Renal cortical epithelial cell (primary cell): ENCODE measurements at regions not wholly inside any gene's neighbourhood (a gene's known extent, or its start where the extent isn't known, plus 50 kb on each side); places are given as distances from the start of the nearest gene placed in this dataset.
"Not testable (repeated sequence)": the region's sequence is repeated elsewhere in the genome, so short reads cannot be mapped to it uniquely, and the experiment has no call there.

Experiments used
- DNase-seq: peaks from one replicate; pipeline ENCODE4 v3.0.0-alpha.2; 2011; ENCODE audit warnings: low read depth

- no peak for DNase-seq
Measured at GRCh38 chr2:237196409-237196808, 110.7 kb downstream of the COPS8 start.

DNA sequence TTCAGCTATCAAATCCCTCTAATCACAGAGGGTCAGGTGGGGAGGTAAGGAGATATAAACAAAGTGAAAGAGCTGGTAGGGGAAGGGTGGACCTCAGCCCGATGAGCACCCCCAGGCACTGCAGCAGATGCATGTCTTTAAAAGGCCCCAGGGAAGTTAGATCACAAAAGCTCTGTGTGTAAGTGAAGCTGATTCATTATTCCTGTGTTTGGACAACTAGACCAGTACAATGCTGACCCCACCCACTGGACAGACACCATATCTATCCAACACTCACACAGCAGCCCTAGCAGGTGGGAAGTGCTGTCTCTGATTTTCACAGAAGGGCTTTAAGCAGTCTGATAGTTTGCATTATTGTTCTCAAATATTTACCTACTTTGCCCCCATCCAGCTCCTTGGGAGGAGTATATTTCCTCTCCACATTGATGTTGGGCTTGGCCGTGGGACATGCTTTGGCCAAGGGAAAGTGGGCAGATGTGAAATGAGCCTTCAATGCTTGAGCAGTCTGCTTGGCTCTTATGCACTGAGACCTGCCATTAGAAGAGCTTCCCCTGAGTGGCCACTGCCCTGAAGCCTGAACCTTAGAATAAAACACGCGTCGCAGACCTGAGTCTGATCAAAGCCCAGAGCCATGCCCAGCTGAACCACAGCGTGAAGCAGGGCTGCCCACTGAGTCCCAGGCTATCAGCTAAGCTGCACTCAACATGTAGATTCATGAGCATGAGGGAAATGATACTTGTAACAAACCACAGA is 111.4 kb downstream of the COPS8 start:
- DNase-seq: peak; percentile 55

DNA sequence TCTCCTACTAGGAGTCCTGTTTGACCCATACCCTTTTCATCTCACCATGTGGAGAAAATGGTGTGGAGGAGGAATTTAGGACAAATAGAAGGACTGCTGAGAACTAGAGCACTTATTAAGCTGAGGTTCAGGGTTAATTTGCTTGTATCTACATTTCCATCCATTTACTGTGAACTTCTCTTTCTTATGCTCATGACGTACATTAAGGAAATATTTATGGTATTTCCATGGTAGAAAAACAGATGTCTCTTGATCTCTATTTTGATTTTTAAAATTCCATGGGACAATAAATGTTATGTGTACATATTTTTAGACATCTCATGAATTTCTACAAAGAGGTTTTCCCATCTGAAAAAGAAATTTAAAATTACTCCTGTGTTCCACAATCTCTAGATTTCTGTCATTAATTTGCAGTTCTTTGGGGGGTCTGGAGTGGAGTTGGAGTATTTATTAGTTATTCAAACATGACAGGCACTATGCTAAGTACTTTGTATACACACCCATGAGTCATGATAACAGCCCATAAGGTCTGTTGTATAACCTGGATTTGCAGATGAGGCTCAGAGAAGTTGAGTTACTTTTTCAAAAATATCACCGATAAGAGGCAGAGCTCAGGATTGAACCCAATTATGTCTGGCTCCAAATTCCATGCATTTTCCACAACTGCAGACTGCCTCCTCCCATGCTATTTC is 112.6 kb downstream of the COPS8 start:
- no peak for DNase-seq

DNA sequence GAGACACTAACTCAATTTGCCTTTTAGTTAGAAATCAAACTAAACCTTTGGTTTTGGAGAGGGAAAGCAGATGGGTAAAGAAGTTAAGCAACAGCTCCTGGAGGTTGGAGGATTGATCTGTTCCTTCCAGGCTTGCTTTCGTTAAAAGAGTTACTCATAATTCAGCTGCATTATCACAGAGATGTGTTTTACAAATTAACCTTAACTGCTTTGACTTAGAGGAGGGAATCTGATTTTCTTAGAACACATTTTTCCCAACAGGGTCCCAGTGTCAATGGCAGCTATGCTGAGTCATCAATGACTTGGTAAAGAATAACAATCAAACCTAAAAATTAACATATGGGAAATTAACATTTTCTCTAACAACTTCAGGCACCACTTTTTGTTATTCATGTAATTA is 113.4 kb downstream of the COPS8 start:
- peak; percentile 74 for DNase-seq

- no peak for DNase-seq
Measured at GRCh38 chr2:237199577-237199976, 113.9 kb downstream of the COPS8 start.

DNA sequence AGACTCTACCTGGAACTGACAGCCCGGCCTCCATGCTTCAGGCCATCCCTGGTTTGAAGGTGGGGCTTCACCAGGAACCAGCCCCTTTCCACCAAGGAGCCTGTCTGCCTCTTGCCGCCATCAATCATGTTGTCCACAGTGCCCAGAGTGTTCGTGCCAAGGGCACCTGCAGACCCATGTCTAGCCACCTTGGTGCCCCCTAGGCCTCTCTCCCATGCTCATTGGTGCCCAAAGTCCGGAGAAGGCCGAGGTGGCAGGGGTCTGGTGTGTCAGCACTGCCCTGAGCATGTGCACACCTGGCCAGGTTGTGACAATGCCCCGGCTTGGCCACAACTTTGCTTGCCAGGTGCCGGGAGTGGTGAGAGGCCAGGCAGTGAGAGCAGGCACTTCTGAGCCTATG is 114.8 kb downstream of the COPS8 start:
- no peak for DNase-seq

- peak; percentile 91 for DNase-seq
Measured at GRCh38 chr2:237201461-237202287, 116.0 kb downstream of the COPS8 start.

DNA sequence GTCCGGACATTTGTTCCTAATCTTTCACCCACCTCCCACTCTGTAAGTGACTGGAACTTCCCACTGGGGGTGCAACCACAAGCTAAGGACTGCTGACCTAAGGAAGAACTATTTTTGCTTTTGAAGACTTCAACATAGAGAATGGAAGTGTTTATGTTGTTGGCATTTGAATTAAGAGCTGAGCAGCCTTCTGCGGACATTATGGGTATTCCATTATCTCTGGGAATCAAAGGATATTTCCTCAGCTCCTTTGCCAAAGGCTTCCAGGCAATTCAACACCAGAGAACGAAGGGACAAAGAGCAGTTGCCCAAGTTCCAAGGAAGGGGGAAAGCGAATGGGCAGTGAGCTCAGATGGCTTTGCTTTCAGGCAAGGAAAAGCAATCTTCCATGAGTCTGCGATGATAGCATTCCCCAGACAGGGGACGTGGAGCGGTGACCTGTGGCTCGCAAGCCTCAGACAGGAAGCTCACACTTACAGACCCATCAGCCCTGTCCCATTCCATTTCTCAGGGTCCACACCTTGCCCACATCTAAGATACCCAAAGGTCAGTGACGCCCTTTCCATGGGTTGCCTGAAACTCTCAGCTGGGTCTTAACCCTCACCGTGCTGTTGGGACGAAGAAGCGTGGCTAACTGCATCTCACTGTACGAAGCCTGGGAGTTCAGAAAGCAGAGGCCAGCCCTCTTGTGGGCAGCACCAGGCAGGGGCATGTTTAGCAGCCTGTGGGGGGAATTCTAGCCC is 116.8 kb downstream of the COPS8 start:
- no peak for DNase-seq

- no peak for DNase-seq
Measured at GRCh38 chr2:237205043-237205541, 119.4 kb downstream of the COPS8 start.

DNA sequence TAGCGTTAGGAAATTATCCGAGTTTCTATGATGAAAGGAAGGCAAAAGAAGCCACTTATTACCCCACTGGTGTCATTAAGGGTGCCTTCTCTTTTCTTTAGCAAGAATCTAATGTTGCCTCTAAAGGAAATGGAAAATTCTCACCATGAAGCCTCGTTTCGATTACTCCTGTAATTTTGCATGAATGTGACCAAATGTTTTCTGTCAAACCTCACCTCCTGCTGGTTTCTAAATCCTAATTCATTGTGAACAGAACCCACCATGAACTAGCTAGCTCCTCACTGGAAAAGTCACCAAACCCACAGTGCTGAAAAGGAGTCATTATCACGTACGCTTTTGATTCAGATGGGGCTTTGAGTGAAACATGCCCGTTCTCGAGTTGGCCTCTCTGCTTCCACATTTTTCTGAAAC is 119.9 kb downstream of the COPS8 start:
- no peak for DNase-seq

DNA sequence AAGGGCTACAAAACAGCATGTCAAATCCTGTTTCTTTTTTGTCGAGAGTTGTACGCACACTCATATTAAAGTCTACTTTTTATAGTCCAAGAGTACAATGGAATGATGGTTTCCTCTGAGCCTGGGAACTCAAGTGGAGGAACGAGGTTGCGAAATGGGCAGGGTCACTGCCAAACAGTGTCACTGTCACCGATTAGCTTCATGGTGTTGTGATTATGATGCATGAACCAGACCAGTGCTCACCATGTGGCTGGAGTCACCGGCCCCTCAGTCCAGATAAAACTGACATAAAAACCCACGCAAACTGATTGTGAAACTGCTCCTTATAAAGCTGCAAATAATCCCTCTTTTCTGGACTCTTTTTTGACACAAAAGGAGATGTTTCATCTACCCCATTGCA is 122.0 kb downstream of the COPS8 start:
- DNase-seq: peak; percentile 65

GRCh38 chr2:237208373-237209260 is 122.9 kb downstream of the COPS8 start:
- DNase-seq: no peak

DNA sequence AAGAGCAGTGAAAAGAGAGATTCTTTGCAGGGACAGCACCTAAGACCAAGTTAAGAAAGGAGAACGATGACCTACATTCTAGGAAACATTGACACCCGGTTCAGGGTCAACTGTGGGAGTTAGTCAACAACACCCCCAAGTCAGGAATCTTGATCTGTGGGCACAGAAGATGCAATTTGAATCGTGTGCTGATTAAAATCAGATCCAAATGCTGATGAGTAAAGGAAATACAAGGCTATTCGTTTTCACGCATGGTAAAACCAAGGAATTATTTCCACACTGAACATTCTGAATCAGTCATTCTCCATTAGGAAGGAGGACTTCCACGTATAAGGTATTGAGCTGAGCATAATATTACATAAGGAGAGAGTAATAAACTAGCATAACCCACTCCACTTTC is 124.2 kb downstream of the COPS8 start:
- no peak for DNase-seq

DNA sequence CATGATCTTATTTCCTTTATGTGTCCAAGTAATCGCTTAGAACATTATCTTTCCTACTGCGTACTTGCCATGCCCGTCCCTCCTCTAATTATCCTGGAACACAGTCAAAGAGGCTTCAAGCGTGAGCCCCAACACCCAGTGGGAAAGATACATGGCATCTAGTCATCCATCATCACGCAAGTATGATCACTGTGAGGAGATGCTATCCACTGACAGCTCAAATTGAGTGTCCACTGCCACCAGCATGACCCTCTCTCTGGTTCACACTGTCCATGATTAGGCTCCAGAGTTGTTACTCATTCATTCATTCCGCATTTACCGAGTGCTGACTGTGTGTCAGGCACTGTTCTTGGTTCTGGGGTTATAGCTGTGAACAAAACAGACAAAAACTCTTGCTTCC is 124.6 kb downstream of the COPS8 start:
- DNase-seq: no peak

DNA sequence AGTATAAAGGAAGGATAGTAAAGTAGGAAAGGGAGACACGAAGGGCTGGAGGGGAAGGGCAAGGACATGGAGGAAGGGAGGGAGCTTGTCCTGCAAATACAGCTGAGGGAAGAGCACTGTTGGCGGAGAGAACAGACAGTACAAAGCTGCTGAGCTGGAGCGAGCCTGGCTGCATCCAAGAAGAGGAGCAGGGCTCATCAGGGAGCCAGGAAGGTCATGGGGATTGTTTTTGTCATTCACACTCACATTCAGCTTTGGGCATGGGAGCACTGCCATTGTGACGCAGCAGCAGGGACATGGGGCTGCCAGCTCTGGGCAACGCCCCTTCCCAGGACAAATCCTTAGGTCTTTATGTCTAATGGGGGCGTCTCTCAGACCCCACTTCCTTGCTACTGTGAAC is 125.1 kb downstream of the COPS8 start:
- DNase-seq: no peak

DNA sequence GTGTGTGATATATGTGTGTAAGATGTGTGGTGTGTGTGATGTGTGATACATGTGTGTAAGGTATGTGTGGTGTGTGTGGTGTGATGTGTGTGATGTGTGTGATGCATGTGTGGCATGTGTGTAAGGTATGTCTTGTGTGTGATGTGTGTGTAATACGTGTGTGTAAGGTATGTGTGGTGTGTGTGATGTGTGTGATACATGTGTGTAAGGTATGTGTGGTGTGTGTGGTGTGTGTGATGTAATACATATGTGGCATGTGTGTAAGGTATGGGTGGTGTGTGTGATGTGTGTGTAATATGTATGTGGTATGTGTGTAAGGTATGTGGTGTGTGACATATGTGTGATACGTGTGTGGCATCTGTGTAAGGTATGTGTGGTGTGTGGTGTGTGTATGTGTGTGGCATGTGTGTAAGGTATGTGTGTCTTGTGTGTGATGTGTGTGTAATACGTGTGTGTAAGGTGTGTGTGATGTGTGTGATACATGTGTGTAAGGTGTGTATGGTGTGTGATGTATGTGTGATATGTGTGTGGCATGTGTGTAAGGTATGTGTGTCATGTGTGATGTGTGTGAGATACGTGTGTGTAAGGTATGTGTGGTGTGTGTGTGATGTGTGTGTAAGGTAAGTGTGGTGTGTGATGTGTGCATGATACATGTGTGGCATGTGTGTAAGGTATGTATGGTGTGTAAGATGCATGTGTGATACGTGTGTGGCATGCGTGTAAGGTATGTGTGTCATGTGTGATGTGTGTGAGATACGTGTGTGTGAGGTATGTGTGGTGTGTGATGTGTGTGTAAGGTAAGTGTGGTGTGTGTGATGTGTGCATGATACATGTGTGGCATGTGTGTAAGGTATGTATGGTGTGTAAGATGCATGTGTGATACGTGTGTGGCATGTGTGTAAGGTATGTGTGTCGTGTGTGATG is 126.9 kb downstream of the COPS8 start:
- not testable (repeated sequence) for DNase-seq

DNA sequence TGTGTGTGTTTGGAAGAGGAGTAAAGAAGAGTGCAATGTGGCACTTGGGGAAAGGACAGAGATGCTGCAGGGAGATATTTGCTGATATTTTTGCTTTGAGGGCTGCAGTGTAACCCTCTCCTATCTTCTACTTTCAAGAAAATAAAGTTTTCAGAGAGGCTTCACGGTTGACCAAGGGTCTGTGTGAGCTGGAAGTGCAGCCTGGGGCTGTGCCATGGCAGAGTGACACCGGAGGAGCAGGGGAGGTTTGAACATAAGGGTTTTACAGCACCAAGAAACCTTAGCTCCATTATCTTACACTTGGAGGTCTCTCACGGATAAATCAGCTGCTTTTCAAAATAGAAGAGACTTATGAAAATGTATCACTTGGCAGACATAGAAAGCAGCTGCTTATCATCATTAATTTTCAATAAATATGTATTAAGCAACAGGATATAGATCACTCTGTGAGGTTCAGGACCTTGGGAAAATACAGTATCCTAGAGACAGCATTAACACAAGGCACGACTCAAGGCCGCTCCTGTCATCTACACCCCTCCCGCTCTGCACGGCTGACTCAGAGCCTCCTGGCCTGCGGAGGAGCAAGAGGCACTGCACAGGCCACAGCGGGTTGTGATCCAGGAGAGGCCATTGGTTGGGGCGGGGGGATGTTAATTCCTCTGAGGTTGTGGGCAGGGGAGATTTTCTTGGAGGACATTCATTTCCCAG is 127.8 kb downstream of the COPS8 start:
- peak; percentile 54 for DNase-seq

DNA sequence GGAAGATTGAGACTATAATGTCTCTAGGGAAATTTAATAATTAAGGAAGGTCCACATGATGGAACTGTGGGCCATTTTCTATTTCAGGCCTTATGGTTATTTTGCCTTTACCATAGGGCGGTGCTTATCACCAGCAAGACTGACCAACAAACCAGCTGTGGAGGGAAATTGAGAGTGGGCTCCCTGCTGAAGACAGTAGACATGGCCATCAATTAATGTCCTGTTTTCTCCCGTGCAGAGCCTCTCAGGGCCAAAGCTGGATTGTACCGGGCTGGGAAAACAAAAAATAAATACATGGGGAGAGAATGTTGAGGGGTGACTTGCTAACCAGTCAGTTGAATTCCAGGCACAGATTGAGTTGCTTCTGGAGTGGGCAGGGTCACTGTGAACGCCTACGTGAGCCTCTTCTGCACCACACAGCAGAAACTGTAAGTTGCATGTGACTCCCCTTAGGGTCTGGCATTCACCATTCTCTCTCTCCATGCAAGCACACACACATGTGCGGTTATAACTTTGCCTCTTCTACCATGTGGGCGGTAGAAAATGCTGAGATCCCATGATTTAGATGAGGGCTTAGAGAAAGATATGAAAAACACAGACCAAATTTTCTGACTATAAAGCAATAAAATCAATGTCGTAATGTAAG is 128.5 kb downstream of the COPS8 start:
- no peak for DNase-seq
